Testis (tissue), 2 donors: ENCODE measurements at regions not wholly inside any gene's neighbourhood (a gene's known extent, or its start where the extent isn't known, plus 50 kb on each side); places are given as distances from the start of the nearest gene placed in this dataset.

Source experiments
- DNase-seq: peaks from one replicate; pipeline ENCODE4 v3.0.0-alpha.2; 2019
- H3K27ac ChIP-seq, 2 donors: fragments of 200-600 bp; sonication (generic); one replicate each; pipeline ENCODE4 v1.5.1; 2019
- H3K27me3 ChIP-seq: fragments of 200-600 bp; sonication (generic); one replicate; pipeline ENCODE4 v1.5.1; 2019
- H3K36me3 ChIP-seq: fragments of 200-600 bp; sonication (generic); one replicate; pipeline ENCODE4 v1.5.1; 2017; ENCODE audit warnings: low read depth; ENCODE audit errors: missing control alignments
- H3K4me1 ChIP-seq: fragments of 200-600 bp; sonication (generic); one replicate; pipeline ENCODE4 v1.5.1; 2019
- H3K4me3 ChIP-seq, 2 donors: fragments of 200-600 bp; sonication (generic); one replicate each; pipeline ENCODE4 v1.5.1; 2017 to 2019
- H3K9me3 ChIP-seq: fragments of 200-600 bp; sonication (generic); one replicate; pipeline ENCODE4 v1.5.1; 2017
- CTCF ChIP-seq, 3 experiments: fragments of 450-650 bp in 2 of 3; fragments of 200-600 bp in 1 of 3; sonication (generic) in 1 of 3; IDR thresholded peaks; one replicate each; pipeline ENCODE4 v1.5.1; 2016 to 2019; ENCODE audit warnings: antibody characterized with exemption in 3 of 3, mild to moderate bottlenecking in 2 of 3, moderate library complexity in 1 of 3
- POLR2A ChIP-seq: fragments of 450-650 bp; IDR thresholded peaks from one replicate; pipeline ENCODE4 v1.6.1; 2017; ENCODE audit warnings: antibody characterized with exemption, mild to moderate bottlenecking, moderate library complexity
- WGBS, 2 donors: methylation state at CpG; one replicate each; pipeline ENCODE4 v1.1.5; 2018; 5-methylcytosine and 5-hydroxymethylcytosine counted together
- intact Hi-C: fragments of 100-400 bp; cut with DNase I; formaldehyde crosslinking; loops from one replicate; pipeline ENCODE4 v1.15.1; 2023; ENCODE audit warnings: low total_unique reads

- DNase-seq: no peak
- WGBS, 2 donors: 67 to 72% methylated on average over 5 of the region's 5 CpGs
- Histone ChIP-seq H3K27me3 (no peaks in the 10 kb centered on the region), H3K9me3 (no peaks in the 10 kb centered on the region), H3K27ac (no peak overlapping the region), H3K4me1 (no peaks in the 10 kb centered on the region), H3K4me3 (no peak overlapping the region), H3K36me3 (no peaks in the 10 kb centered on the region)
- intact Hi-C loops: no loop called here
- TF ChIP-seq CTCF (IDR thresholded peaks at IDR 0.05) (no peak), POLR2A (no peak)
Observed at GRCh38 chr5:163619951-163620350, 114.5 kb downstream of the MAT2B start.

DNA sequence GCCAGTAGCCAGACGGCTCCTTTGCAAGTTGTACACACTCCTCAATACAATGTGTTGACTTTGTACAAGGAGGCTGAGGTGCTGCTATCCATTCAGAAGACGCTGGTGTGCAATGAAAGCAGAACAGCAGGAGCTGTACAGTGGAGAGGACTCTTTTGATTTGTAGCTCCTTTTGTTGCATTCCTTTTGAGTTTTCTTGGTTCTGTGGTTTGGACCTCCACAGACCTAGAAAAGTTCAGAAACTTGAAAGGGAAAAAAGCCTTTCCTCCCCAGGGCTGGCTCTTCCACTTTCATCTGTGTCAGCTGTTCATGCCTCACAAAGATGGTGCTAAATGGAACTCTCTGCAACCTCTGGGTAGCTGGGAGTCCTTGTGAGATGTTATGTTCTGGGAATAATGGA, 117.4 kb downstream of the MAT2B start:
- no peaks in the 10 kb centered on the region for H3K4me1 ChIP-seq
- intact Hi-C loops: no loop called here
- 74 to 77% methylated on average over 2 of the region's 2 CpGs for WGBS, 2 donors
- DNase-seq: no peak
- no peaks in the 10 kb centered on the region for H3K9me3 ChIP-seq
- H3K27me3 ChIP-seq: no peaks in the 10 kb centered on the region
- H3K27ac ChIP-seq: no peak overlapping the region
- H3K36me3 ChIP-seq: no peaks in the 10 kb centered on the region
- TF ChIP-seq CTCF (IDR thresholded peaks at IDR 0.05) (no peak), POLR2A (no peak)
- no peak overlapping the region for H3K4me3 ChIP-seq

- intact Hi-C loops: no loop called here
- Histone ChIP-seq H3K36me3 (no peaks in the 10 kb centered on the region), H3K9me3 (no peaks in the 10 kb centered on the region), H3K4me1 (no peaks in the 10 kb centered on the region), H3K4me3 (no peak overlapping the region), H3K27me3 (no peaks in the 10 kb centered on the region), H3K27ac (no peak overlapping the region)
- no peak for DNase-seq
- TF ChIP-seq POLR2A (no peak), CTCF (IDR thresholded peaks at IDR 0.05) (no peak)
- WGBS, 2 donors: 75 to 78% methylated on average over 2 of the region's 2 CpGs
Observed at GRCh38 chr5:163623524-163623923, 118.1 kb downstream of the MAT2B start.

DNA sequence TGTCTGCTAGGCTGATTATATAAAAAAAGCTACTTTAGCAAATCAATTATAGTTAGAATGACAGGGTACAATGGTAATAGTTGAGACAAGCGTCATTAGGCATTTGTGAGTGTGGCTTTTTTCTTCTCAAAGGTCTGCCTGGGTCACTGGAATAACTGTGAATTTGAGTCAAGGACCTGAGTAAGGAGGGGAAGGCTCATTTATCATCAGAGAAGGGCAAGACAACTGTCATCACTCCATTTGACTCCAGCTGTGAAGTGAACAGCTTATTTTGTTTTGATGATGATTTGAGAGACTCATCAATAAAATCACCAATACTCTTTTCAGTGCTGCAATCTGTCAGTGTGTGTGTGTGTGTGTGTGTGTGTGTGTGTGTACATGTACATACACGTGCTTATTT, 118.6 kb downstream of the MAT2B start:
- intact Hi-C loops: no loop called here
- no peaks in the 10 kb centered on the region for H3K36me3 ChIP-seq
- no peak for TF ChIP-seq POLR2A
- no peak for TF ChIP-seq CTCF (IDR thresholded peaks at IDR 0.05)
- H3K27me3 ChIP-seq: no peaks in the 10 kb centered on the region
- DNase-seq: no peak
- H3K27ac ChIP-seq: no peak overlapping the region
- 57 to 65% methylated on average over 2 of the region's 2 CpGs for WGBS, 2 donors
- no peak overlapping the region for H3K4me3 ChIP-seq
- H3K9me3 ChIP-seq: no peaks in the 10 kb centered on the region
- no peaks in the 10 kb centered on the region for H3K4me1 ChIP-seq

DNA sequence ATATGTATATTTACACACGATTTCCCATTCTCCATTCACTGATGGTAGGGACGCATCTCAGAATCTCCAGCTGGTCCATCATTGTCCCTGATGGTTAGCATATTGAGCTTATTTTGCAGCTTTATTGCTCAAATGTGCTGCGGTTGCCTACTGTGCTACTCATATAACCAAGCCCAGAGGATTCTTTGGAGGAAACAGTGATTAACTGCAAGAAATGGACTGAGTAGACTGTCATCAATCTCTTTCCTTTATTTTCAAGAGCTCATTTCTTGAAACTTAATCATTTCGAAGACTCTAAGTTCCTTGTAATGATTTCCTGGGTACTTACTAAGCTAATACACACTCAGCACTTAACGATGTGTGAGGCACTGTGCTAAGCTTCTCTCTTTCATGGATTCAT, 119.0 kb downstream of the MAT2B start:
- H3K9me3 ChIP-seq: no peaks in the 10 kb centered on the region
- H3K27me3 ChIP-seq: no peaks in the 10 kb centered on the region
- no peak overlapping the region for H3K27ac ChIP-seq
- intact Hi-C loops: no loop called here
- no peak for TF ChIP-seq CTCF (IDR thresholded peaks at IDR 0.05)
- TF ChIP-seq POLR2A: no peak
- no peak overlapping the region for H3K4me3 ChIP-seq
- H3K4me1 ChIP-seq: no peaks in the 10 kb centered on the region
- no peak for DNase-seq
- 90 to 95% methylated on average over 5 of the region's 5 CpGs for WGBS, 2 donors
- H3K36me3 ChIP-seq: no peaks in the 10 kb centered on the region
